HCEC 1CT (cell line): ENCODE measurements at regions not wholly inside any gene's neighbourhood (a gene's known extent, or its start where the extent isn't known, plus 50 kb on each side); places are given as distances from the start of the nearest gene placed in this dataset.

Experiments used
- DNase-seq: peaks from one replicate; pipeline ENCODE4 v3.0.0-alpha.2; 2017

DNA sequence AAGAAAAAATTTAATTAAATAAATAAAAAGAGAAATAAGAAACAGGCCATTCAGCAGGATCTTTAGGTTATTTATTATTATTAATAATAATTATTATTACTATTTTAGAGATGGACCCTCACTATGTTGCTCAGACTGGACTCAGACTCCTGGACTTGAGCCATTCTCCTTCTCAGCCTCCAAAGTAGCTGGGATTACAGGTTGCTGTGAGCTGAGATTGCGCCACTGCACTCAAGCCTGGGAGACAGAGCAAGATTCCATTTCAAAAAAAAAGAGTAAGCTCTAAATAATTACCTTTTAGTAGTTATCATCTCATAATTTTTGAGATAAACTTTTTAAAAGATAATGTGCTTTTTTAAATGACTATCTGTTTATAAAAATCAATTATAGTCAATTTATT, 1102.8 kb upstream of the GJE1 start:
- DNase-seq = no peak

GRCh38 chr6:141028791-141029280, 1103.9 kb upstream of the GJE1 start:
- no peak for DNase-seq

- no peak for DNase-seq
Observed at GRCh38 chr6:141026504-141026903, 1106.2 kb upstream of the GJE1 start.

- no peak for DNase-seq
Observed at GRCh38 chr6:141024526-141024925, 1108.2 kb upstream of the GJE1 start.

DNA sequence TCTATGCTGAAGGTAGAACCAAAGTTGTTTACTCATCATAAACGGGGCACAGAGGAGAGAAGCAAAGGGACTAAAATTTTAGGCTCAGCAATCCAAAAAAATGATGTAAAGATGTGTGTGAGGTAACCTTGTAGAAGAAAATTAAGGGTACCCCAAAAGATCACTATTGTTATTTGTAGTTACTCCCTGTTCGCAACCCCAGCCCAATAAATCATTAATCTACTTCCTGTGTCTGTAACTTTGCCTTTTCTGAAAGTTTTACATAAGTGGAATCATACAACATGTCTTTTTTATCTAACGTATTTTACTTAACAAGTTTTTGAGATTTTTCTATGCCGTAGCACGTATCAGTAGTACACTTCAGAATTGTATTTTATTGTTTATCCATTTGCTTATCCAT, 1114.8 kb upstream of the GJE1 start:
- DNase-seq = no peak

- DNase-seq = no peak
Observed at GRCh38 chr6:141000917-141001316, 1131.8 kb upstream of the GJE1 start.

- no peak for DNase-seq
Observed at GRCh38 chr6:140993515-140993914, 1139.2 kb upstream of the GJE1 start.

GRCh38 chr6:140992678-140993077, 1140.0 kb upstream of the GJE1 start:
- no peak for DNase-seq

DNA sequence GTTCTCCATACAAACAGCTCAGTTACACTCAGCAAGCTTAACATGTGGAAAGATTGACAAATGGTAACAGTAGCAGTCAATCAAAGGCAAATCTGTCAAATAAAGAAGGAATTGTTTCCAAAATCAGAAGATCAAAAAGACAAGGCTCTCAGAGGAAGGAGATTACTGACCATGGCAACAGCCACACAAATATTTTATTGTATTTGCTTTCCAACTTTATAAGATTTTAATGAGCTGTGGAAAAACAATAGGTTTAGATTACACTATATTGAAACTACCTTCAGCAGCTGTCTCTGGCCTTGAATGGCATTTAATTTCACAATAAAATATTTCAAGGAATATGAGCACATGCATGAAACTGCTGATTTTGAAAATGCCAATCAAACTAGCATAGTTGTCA, 1143.9 kb upstream of the GJE1 start:
- no peak for DNase-seq

- DNase-seq = no peak
Observed at GRCh38 chr6:140987364-140988155, 1145.2 kb upstream of the GJE1 start.

DNA sequence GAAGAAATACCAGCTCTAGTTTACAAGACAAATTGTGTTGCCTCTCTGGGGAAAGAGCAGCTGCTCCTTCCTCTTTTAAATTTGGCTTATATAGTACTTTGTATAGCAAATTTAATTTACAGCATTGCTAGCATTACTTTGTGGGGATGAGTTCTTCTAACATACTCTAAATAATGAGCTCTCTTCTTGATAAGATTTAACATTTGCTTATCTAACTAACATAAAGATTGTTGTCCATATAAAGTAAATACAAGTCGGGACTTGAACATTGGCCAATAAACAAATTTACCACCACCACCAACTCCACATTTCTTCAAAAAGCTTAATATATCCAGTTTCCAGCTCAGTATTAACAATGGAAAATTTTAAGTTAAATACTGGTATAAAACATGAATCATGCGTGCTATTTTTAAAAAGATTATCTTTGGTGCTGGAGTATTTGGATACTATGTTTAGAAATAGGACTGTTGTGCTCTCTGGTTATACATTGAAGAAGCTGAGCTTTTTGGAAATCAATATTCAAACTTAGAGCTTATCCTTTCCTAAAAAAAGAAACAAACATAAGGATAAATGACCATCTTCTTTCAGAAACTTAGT, 1146.9 kb upstream of the GJE1 start:
- DNase-seq = no peak

- no peak for DNase-seq
Observed at GRCh38 chr6:140980265-140980887, 1152.3 kb upstream of the GJE1 start.

- DNase-seq = peak; percentile 80
Observed at GRCh38 chr6:140979642-140980091, 1153.1 kb upstream of the GJE1 start.

GRCh38 chr6:140977403-140977802, 1155.3 kb upstream of the GJE1 start:
- DNase-seq = no peak

DNA sequence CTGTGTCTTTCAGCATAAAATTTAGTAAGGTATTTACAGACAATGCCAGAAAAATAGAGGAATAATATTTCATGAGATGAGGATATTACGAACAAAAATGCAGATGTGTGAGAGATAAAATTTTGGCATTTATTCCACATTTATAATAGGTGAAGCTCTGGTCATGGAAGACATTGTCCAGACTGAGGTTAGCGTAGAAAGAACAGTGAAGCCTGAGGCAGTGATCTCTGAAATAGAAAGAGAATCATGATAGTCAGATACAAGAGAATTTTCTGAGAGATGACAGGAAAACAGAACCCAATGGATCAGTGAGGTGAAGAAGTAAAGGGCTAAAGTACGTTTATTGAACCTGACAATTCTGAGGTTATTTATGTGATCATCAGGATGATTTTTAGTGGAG, 1155.9 kb upstream of the GJE1 start:
- no peak for DNase-seq

GRCh38 chr6:140970485-140970884, 1162.2 kb upstream of the GJE1 start:
- DNase-seq = no peak

GRCh38 chr6:140968062-140968461, 1164.7 kb upstream of the GJE1 start:
- no peak for DNase-seq

- DNase-seq = peak; percentile 51
Observed at GRCh38 chr6:140966676-140967075, 1166.0 kb upstream of the GJE1 start.

- no peak for DNase-seq
Observed at GRCh38 chr6:140960566-140960965, 1172.2 kb upstream of the GJE1 start.

- DNase-seq = no peak
Observed at GRCh38 chr6:140957386-140957785, 1175.3 kb upstream of the GJE1 start.

GRCh38 chr6:140956571-140957369, 1176.0 kb upstream of the GJE1 start:
- DNase-seq = peak; percentile 33

GRCh38 chr6:140940251-140940925, 1192.3 kb upstream of the GJE1 start:
- DNase-seq = no peak

DNA sequence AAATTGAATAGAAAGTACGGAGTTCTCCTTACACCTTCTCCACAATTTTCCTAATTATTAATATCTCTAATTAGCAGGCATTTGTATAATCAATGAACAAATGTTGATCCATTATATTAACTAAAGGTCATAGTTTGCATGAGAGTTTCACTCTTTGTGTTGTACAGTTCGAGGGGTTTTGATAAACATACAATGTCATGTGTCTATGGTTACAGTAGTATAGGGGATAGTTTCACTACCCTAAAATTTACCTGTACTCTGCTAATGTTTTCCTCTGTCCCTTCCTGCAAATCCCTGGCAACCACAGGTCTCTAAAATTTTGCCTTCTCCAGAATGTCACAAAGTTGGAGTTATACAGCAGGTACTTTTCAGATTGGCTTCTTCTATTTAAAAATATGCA, 1199.8 kb upstream of the GJE1 start:
- DNase-seq = no peak
